Mesodermal cell (in vitro differentiated cells): ENCODE measurements at regions not wholly inside any gene's neighbourhood (a gene's known extent, or its start where the extent isn't known, plus 50 kb on each side); places are given as distances from the start of the nearest gene placed in this dataset.
"Not testable (repeated sequence)": the region's sequence is repeated elsewhere in the genome, so short reads cannot be mapped to it uniquely, and the experiment has no call there.

ENCODE experiments used
- H3K27ac ChIP-seq: 2 replicates; pipeline ENCODE4 v1.7.0; 2013; ENCODE audit warnings: mild to moderate bottlenecking, low read depth, low read length, moderate library complexity; ENCODE audit not compliant: severe bottlenecking
- H3K36me3 ChIP-seq: 2 replicates; pipeline ENCODE4 v1.7.1; 2013; ENCODE audit warnings: mild to moderate bottlenecking, low read length, moderate library complexity; ENCODE audit not compliant: control insufficient read depth, insufficient read depth
- H3K4me1 ChIP-seq: one replicate; pipeline ENCODE4 v1.7.1; 2013; ENCODE audit warnings: mild to moderate bottlenecking, low read length; ENCODE audit not compliant: insufficient read depth, control insufficient read depth, poor library complexity, severe bottlenecking
- H3K4me3 ChIP-seq: 2 replicates; pipeline ENCODE4 v1.7.0; 2013; ENCODE audit warnings: low read length, control low read depth, mild to moderate bottlenecking; ENCODE audit not compliant: insufficient read depth, poor library complexity, severe bottlenecking; ENCODE audit errors: extremely low read depth
- H3K9me3 ChIP-seq: 2 replicates; pipeline ENCODE4 v1.7.1; 2013; ENCODE audit warnings: mild to moderate bottlenecking, low read length, moderate library complexity; ENCODE audit not compliant: control insufficient read depth
- WGBS, 2 experiments: methylation state at CpG; one replicate each; pipeline ENCODE4 v1.1.5; 2013; ENCODE audit warnings: missing lambda C conversion rate in 2 of 2; ENCODE audit not compliant: insufficient coverage in 2 of 2; 5-methylcytosine and 5-hydroxymethylcytosine counted together

- Histone ChIP-seq H3K27ac (no peak overlapping the region), H3K36me3 (no peaks in the 10 kb centered on the region), H3K4me3 (no peak overlapping the region), H3K4me1 (no peaks in the 10 kb centered on the region), H3K9me3 (no peaks in the 10 kb centered on the region)
- WGBS, 2 experiments, result no CpG with 5 or more reads among the region's 2 CpGs
Measured at GRCh38 chr4:95898226-95898625, 58.3 kb downstream of the PDHA2 start.

DNA sequence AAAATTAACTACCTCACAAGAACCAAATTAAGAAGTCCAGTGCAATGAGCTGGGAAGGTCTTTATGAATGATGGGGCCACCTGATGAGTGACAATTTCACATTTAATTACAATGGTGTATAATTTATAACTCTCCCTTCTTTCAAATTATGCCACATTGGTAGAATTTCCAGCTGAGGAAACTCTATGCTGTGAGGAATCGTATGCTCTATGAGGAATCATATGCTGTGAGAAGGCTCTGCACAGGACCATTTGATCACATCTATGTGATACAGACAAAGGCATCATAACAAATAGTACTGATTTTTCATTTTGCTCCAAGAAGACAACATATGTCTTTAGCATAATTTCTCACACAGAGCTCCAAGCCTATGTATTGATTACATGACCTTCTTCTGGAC, 69.3 kb downstream of the PDHA2 start:
- WGBS, 2 experiments, result no CpG with 5 or more reads among the region's 1 CpG
- Histone ChIP-seq H3K9me3 (no peaks in the 10 kb centered on the region), H3K36me3 (no peaks in the 10 kb centered on the region), H3K27ac (no peak overlapping the region), H3K4me3 (no peak overlapping the region), H3K4me1 (no peaks in the 10 kb centered on the region)

DNA sequence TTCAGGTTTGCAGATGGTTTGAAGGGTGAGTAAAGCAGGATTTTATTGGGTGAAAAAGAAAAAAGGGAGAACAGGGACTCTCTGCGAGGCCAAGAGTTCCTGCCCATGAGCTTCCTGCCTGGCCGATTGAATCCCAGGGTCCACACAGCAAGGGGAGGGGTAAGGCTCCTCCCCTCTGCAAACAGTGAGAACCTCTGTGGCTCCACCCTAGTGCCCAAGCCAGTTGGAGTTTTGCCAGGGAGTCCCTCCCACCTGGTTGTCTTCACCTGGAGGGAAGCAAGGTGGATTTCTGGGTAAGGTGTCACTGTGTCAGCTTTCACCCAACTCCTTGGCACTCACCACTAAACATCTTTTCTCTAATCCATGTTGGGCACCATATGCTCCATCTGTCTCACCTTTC, 70.9 kb downstream of the PDHA2 start:
- Histone ChIP-seq H3K27ac (no peak overlapping the region), H3K4me3 (no peak overlapping the region), H3K36me3 (no peaks in the 10 kb centered on the region), H3K9me3 (no peaks in the 10 kb centered on the region), H3K4me1 (no peaks in the 10 kb centered on the region)
- 81% methylated on average over 2 of the region's 2 CpGs; no CpG with 5 or more reads in 1 of the 2 experiments for WGBS, 2 experiments

GRCh38 chr4:95921470-95921869, 81.6 kb downstream of the PDHA2 start:
- H3K9me3 ChIP-seq, result peaks cover 6% of the 10 kb centered on the region
- no peak overlapping the region for H3K4me3 ChIP-seq
- no peaks in the 10 kb centered on the region for H3K36me3 ChIP-seq
- H3K27ac ChIP-seq, result no peak overlapping the region
- no peaks in the 10 kb centered on the region for H3K4me1 ChIP-seq

DNA sequence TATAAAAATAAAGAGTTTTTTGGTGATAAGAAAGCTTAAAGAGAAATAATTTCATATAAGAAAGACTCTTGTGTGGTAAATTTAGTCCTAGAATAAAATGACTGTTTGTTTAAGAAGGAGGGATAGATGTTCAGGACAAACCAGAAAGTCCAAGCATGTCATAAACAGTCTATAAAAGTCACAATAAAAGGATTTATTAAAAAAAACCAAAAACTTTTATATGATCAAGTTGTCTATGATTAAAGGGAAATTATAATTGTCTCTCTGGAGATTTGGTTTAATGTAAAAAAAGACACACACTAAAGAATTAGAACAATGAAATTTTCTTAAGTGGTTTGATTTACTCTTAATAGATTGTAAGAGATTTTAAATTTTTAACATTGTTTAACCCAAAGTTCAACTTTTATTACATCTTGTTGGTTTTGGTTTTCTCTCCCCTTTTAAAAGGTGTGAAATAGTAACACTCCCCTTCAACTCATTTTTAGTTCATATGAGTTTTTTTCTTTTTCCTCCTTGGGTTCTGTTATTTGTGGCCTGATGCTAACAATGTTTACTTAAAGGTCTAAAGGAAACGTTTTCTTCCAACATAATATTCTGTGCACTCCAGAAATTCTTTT, 89.7 kb downstream of the PDHA2 start:
- no CpG with 5 or more reads among the region's 1 CpG for WGBS, 2 experiments
- Histone ChIP-seq H3K4me3 (no peak overlapping the region), H3K27ac (no peak overlapping the region), H3K9me3 (peaks cover 32% of the 10 kb centered on the region), H3K4me1 (no peaks in the 10 kb centered on the region), H3K36me3 (no peaks in the 10 kb centered on the region)

- 100% methylated on average over 1 of the region's 1 CpG; no CpG with 5 or more reads in 1 of the 2 experiments for WGBS, 2 experiments
- no peak overlapping the region for H3K27ac ChIP-seq
Measured at GRCh38 chr4:95939141-95939540, 99.2 kb downstream of the PDHA2 start.

DNA sequence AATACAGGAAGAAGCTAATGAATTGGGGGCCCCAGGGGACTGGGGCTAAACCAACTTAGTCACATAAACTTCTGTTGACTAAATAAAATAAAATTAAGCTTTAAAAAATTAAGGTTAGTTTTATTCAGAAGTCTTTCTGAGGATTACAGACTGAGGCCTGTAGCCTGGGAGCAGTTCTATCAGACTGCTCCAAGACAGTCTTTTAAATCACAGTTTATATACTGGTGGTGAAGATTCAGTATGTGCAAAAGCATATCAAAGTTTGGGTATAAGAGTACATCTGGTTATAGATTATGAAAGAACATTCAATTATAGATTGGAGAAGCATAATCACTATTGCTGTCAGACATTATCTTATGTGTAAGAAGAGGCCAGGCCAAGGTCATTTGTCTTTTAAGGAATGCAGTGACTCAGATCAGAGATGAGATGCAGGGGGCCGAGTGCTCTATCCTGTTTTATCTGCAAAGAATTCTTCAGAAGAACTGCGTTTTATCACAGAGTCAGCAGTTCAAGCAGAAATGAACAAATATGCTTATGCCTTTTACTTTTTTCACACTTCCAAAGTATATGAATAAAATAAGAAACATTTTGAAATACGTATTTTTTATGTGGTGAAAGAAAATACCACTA, 109.4 kb downstream of the PDHA2 start:
- 67% methylated on average over 1 of the region's 3 CpGs; no CpG with 5 or more reads in 1 of the 2 experiments for WGBS, 2 experiments
- Histone ChIP-seq H3K27ac (no peak overlapping the region), H3K36me3 (no peaks in the 10 kb centered on the region), H3K9me3 (peaks cover 5% of the 10 kb centered on the region), H3K4me3 (no peak overlapping the region), H3K4me1 (no peaks in the 10 kb centered on the region)

More at GRCh38 chr4:95939141-95939540, 99.2 kb downstream of the PDHA2 start:
- no peaks in the 10 kb centered on the region for H3K9me3 ChIP-seq
- H3K4me1 ChIP-seq, result no peaks in the 10 kb centered on the region
- H3K4me3 ChIP-seq, result no peak overlapping the region
- no peaks in the 10 kb centered on the region for H3K36me3 ChIP-seq

GRCh38 chr4:95949808-95950207, 109.9 kb downstream of the PDHA2 start:
- H3K36me3 ChIP-seq, result no peaks in the 10 kb centered on the region
- H3K4me1 ChIP-seq, result no peaks in the 10 kb centered on the region
- WGBS, 2 experiments, result no CpG with 5 or more reads among the region's 1 CpG
- H3K9me3 ChIP-seq, result peaks cover 5% of the 10 kb centered on the region
- H3K4me3 ChIP-seq, result no peak overlapping the region
- no peak overlapping the region for H3K27ac ChIP-seq

DNA sequence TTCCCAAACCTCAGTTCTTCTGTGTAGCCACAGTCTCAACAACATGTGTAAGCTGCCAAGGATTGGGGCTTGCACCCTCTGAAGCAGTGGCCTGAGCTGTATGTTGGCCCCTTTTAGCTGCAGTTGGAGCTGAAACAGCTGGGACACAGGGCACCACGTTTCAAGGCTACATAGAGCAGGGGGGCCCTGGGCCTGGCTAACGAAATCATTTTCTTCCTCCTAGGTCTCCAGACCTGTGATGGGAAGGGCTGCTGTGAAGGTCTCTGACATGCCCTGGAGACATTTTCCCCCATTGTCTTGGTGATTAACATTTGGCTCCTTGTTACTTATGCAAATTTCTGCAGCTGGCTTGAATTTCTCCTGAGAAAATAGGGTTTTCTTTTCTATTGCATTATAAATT, 112.6 kb downstream of the PDHA2 start:
- not testable (repeated sequence) for H3K4me3 ChIP-seq, H3K9me3 ChIP-seq, H3K36me3 ChIP-seq, H3K4me1 ChIP-seq, H3K27ac ChIP-seq
- WGBS, 2 experiments, result 60 to 100% methylated on average over 1 to 2 of the region's 2 CpGs

- H3K9me3 ChIP-seq, result no peaks in the 10 kb centered on the region
- H3K27ac ChIP-seq, result no peak overlapping the region
- no peaks in the 10 kb centered on the region for H3K36me3 ChIP-seq
- WGBS, 2 experiments, result 92% methylated on average over 1 of the region's 1 CpG; no CpG with 5 or more reads in 1 of the 2 experiments
- H3K4me3 ChIP-seq, result no peak overlapping the region
- H3K4me1 ChIP-seq, result no peaks in the 10 kb centered on the region
Measured at GRCh38 chr4:95956094-95956493, 116.2 kb downstream of the PDHA2 start.

DNA sequence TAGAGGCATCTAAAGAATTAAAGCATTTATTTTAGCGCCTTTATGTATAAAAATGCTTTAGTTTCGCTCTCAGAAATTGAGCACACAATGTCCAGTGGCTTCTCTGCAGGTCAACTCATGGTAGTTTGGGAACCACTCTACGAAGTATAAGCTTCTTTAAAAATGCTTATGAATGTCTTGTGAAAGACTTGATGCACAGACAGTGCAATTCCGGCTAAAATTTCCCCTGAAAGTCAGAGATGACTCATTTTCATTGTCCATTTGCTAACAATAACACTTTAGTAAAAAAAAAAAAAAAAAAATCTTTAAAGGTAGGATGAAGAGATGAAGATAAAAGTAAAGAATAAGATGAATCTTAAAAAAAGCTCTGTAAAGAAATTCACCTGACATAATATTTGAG, 117.2 kb downstream of the PDHA2 start:
- no peaks in the 10 kb centered on the region for H3K9me3 ChIP-seq
- H3K27ac ChIP-seq, result no peak overlapping the region
- no peaks in the 10 kb centered on the region for H3K36me3 ChIP-seq
- no peaks in the 10 kb centered on the region for H3K4me1 ChIP-seq
- WGBS, 2 experiments, result 79 to 94% methylated on average over 2 to 3 of the region's 4 CpGs
- no peak overlapping the region for H3K4me3 ChIP-seq
